Choroid plexus epithelial cell (primary cell): ENCODE measurements at regions not wholly inside any gene's neighbourhood (a gene's known extent, or its start where the extent isn't known, plus 50 kb on each side); places are given as distances from the start of the nearest gene placed in this dataset.
"Not testable (repeated sequence)": the region's sequence is repeated elsewhere in the genome, so short reads cannot be mapped to it uniquely, and the experiment has no call there.

Source experiments
- DNase-seq: peaks from one replicate; pipeline ENCODE4 v3.0.0-alpha.2; 2010; ENCODE audit warnings: low read depth
- H3K4me3 ChIP-seq: 2 replicates; pipeline ENCODE4 v1.5.1; 2011; ENCODE audit warnings: low read depth, mild to moderate bottlenecking, control low read depth, low read length, moderate library complexity
- TF ChIP-seq, protein P1 (sequence below): conservative IDR thresholded peaks from 2 replicates; pipeline ENCODE4 v1.5.1; 2011; ENCODE audit warnings: low read depth, mild to moderate bottlenecking, control low read depth, inconsistent platforms, low read length, moderate library complexity

- TF ChIP-seq, protein P1, sequence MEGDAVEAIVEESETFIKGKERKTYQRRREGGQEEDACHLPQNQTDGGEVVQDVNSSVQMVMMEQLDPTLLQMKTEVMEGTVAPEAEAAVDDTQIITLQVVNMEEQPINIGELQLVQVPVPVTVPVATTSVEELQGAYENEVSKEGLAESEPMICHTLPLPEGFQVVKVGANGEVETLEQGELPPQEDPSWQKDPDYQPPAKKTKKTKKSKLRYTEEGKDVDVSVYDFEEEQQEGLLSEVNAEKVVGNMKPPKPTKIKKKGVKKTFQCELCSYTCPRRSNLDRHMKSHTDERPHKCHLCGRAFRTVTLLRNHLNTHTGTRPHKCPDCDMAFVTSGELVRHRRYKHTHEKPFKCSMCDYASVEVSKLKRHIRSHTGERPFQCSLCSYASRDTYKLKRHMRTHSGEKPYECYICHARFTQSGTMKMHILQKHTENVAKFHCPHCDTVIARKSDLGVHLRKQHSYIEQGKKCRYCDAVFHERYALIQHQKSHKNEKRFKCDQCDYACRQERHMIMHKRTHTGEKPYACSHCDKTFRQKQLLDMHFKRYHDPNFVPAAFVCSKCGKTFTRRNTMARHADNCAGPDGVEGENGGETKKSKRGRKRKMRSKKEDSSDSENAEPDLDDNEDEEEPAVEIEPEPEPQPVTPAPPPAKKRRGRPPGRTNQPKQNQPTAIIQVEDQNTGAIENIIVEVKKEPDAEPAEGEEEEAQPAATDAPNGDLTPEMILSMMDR, result no peak
- DNase-seq, result no peak
- no peak overlapping the region for H3K4me3 ChIP-seq
These were observed 226.7 kb upstream of the RUNX1 start for GRCh38 chr21:35275776-35276175.

- DNase-seq, result no peak
- TF ChIP-seq, protein P1, result no peak
- no peak overlapping the region for H3K4me3 ChIP-seq
These were observed 225.8 kb upstream of the RUNX1 start for GRCh38 chr21:35274923-35275322.

DNA sequence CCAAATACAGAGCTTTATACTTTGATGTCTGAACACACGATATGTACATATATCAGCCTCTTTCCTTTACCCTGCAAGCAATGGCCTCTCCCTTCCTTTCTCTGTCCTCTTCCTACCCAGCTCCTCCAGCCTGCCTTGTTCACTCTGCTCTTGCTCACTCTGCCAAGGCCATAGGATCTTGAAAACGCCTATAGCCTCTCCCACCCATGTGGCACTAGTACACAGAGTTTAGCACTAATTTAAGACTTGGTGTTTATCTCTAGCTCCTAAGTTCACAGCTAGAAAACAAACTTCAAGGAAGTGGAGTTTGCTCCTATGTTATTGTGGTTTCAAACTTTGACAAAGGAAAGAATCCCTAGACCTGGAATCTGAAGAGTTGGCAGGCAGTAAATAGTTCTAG, 225.0 kb upstream of the RUNX1 start:
- TF ChIP-seq, protein P1, result no peak
- no peak for DNase-seq

DNA sequence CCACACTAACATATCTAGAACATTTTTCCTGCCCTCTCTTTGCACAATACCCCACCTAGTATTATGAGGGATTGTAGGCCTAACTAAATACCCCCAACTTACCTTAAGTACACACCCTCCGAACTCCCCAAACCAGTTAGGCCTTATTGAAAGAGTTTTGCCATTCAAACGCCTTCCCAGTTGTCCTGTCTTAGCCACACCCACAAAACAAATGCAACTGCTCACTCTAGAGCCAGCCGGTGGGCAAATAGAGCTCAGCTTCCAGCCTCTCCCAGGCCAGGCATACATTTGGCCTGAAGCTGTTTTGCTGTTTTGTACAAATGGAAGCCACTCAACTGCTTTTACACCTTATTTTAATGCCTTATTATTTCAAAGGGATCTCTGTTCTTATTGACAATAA, 224.2 kb upstream of the RUNX1 start:
- H3K4me3 ChIP-seq, result no peak overlapping the region
- TF ChIP-seq, protein P1, result no peak
- no peak for DNase-seq

More for the DNA sequence above, 225.0 kb upstream of the RUNX1 start:
- H3K4me3 ChIP-seq, result no peak overlapping the region

DNA sequence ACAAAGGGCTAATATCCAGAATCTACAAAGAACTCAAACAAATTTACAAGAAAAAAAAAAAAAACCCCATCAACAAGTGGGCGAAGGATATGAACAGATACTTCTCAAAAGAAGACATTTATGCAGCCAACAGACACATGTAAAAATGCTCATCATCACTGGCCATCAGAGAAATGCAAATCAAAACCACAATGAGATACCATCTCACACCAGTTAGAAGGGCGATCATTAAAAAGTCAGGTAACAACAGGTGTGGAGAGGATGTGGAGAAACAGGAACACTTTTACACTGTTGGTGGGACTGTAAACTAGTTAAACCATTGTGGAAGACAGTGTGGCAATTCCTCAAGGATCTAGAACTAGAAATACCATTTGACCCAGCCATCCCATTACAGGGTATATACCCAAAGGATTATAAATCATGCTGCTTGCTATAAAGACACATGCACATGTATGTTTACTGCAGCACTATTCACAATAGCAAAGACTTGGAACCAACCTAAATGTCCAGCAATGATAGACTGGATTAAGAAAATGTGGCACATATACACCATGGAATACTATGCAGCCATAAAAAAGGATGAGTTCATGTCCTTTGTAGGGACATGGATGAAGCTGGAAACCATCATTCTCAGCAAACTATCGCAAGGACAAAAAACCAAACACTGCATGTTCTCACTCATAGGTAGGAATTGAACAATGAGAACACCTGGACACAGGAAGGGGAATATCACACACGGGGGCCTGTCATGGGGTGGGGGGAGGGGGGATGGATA, 222.4 kb upstream of the RUNX1 start:
- not testable (repeated sequence) for DNase-seq, H3K4me3 ChIP-seq

DNA sequence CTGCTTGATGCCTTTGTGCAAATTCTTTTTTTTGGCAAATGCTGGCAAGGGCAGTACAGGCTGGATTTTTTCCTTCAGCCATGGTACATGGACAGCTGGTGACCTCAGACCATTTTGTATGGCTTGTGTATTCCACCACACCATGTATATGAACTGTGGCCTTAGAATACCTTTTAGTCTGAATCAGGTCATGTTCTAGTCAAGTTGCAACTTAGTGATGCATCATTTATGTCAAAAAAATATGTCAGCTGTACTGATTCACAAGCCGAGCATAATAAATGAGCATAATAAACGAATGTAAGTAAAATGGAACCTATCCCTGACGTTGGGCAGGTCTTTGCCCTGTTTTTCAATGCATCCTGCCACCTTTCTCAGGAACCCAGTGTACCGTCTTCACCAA, 219.7 kb upstream of the RUNX1 start:
- no peak for DNase-seq
- TF ChIP-seq, protein P1, result no peak
- H3K4me3 ChIP-seq, result no peak overlapping the region

DNA sequence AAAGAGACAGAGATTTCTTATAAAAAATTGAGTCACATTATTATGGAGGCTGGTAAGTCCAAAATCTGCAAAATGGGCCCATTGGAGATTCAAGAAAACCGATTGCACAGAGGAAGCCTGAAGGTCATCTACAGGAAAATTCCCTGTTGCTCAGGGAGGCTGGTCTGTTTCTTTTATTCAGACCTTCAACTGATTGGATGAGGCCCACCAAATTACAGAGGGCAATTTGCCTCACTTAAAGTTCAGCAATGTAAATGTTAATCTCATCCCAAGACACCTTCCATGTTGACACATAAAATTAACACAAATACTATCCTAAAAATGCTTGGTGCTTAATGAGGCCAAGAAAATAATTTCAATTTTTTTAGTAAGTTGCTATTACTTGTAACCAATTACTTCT, 219.2 kb upstream of the RUNX1 start:
- TF ChIP-seq, protein P1, result no peak

More for the DNA sequence above, 219.2 kb upstream of the RUNX1 start:
- no peak for DNase-seq
- no peak overlapping the region for H3K4me3 ChIP-seq
